ENCODE measurements at regions not wholly inside any gene's neighbourhood (a gene's known extent, or its start where the extent isn't known, plus 50 kb on each side); places are given as distances from the start of the nearest gene placed in this dataset.

DNA sequence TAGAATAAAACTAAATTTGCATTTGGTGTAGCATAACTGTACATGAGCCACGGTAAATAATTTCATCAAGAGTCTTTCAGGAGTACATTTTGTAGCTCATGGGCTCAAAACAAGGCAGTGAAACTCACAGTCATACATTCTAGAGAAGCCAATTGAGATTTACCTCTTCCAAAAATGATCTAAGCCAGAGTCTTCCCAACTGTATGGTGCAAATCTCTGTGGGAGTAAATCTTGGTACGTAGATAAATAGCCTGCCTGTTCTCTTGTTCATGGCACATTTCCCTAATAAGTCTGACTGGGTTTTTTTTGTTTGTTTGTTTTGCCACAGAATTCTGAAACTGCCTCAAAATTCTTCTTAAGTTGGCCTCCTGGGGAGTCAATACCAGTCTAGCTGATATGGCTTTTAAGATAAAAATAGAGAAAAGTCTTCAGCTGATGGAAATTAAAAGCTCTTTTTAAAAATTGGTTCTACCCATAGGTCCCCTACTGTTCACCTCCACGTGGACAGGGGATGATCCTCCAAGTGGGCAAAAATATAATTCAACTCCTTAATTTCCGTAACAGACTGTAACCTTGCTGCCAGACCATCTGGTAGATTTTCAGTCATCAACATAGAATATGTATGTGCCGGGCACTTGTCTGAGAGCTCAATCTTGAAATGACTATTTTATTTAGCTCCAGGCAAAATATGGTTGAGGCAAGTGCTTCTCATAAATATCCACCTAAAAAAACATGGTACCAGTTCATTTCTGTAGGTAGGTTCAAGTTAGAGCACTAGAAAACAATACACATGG lies 365.4 kb downstream of the PDHA2 start:
- Histone ChIP-seq H3K4me2 (ENCODE audit: low read depth, low read length, poor library complexity, severe bottlenecking) (no peak overlapping the region), H3K9me3 (ENCODE audit: insufficient read depth, low read depth, low read length) (no peaks in the 10 kb centered on the region), H3K4me3 (ENCODE audit: low read length, poor library complexity, severe bottlenecking) (no peak overlapping the region), H3K9ac (ENCODE audit: low read depth, low read length, poor library complexity, severe bottlenecking) (no peak overlapping the region), H3F3A (ENCODE audit: low read depth) (no peaks in the 10 kb centered on the region), H2AFZ (ENCODE audit: low read length) (no peak overlapping the region), H3K4me1 (ENCODE audit: insufficient read depth, low read length, poor library complexity, severe bottlenecking) (no peaks in the 10 kb centered on the region), H3K36me3 (ENCODE audit: insufficient read depth, low read length) (no peaks in the 10 kb centered on the region), H3K9me2 (replicated peaks; ENCODE audit: low read depth, low read length) (no peaks in the 10 kb centered on the region), H3K79me2 (ENCODE audit: insufficient read depth, low read length) (no peaks in the 10 kb centered on the region), H3K27me3 (ENCODE audit: insufficient read depth, low read length, poor library complexity, severe bottlenecking) (no peaks in the 10 kb centered on the region), H4K20me1 (ENCODE audit: insufficient read depth, low read length, poor library complexity, severe bottlenecking) (no peaks in the 10 kb centered on the region)
- TF ChIP-seq EZH2phosphoT487 (IDR thresholded peaks at IDR 0.05; ENCODE audit: borderline replicate concordance), result no peak
- TF ChIP-seq, protein P1, sequence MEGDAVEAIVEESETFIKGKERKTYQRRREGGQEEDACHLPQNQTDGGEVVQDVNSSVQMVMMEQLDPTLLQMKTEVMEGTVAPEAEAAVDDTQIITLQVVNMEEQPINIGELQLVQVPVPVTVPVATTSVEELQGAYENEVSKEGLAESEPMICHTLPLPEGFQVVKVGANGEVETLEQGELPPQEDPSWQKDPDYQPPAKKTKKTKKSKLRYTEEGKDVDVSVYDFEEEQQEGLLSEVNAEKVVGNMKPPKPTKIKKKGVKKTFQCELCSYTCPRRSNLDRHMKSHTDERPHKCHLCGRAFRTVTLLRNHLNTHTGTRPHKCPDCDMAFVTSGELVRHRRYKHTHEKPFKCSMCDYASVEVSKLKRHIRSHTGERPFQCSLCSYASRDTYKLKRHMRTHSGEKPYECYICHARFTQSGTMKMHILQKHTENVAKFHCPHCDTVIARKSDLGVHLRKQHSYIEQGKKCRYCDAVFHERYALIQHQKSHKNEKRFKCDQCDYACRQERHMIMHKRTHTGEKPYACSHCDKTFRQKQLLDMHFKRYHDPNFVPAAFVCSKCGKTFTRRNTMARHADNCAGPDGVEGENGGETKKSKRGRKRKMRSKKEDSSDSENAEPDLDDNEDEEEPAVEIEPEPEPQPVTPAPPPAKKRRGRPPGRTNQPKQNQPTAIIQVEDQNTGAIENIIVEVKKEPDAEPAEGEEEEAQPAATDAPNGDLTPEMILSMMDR (conservative IDR thresholded peaks at IDR 0.05; ENCODE audit: low read length), result no peak

GRCh38 chr4:96227515-96227914 lies 387.6 kb downstream of the PDHA2 start:
- Histone ChIP-seq H3K4me3 (ENCODE audit: low read length, poor library complexity, severe bottlenecking) (no peak overlapping the region), H3K27me3 (ENCODE audit: insufficient read depth, low read length, poor library complexity, severe bottlenecking) (no peaks in the 10 kb centered on the region), H3K9me2 (replicated peaks; ENCODE audit: low read depth, low read length) (no peaks in the 10 kb centered on the region), H3K9ac (ENCODE audit: low read depth, low read length, poor library complexity, severe bottlenecking) (no peak overlapping the region), H3K79me2 (ENCODE audit: insufficient read depth, low read length) (no peaks in the 10 kb centered on the region), H3F3A (ENCODE audit: low read depth) (no peaks in the 10 kb centered on the region), H4K20me1 (ENCODE audit: insufficient read depth, low read length, poor library complexity, severe bottlenecking) (no peaks in the 10 kb centered on the region), H3K4me2 (ENCODE audit: low read depth, low read length, poor library complexity, severe bottlenecking) (no peak overlapping the region), H3K36me3 (ENCODE audit: insufficient read depth, low read length) (no peaks in the 10 kb centered on the region), H2AFZ (ENCODE audit: low read length) (no peak overlapping the region), H3K9me3 (ENCODE audit: insufficient read depth, low read depth, low read length) (no peaks in the 10 kb centered on the region), H3K4me1 (ENCODE audit: insufficient read depth, low read length, poor library complexity, severe bottlenecking) (no peaks in the 10 kb centered on the region)
- TF ChIP-seq, protein P1 (conservative IDR thresholded peaks at IDR 0.05; ENCODE audit: low read length), result no peak
- TF ChIP-seq EZH2phosphoT487 (IDR thresholded peaks at IDR 0.05; ENCODE audit: borderline replicate concordance), result no peak

GRCh38 chr4:96228463-96228862 lies 388.6 kb downstream of the PDHA2 start:
- H3K4me1 ChIP-seq (ENCODE audit: insufficient read depth, low read length, poor library complexity, severe bottlenecking), result no peaks in the 10 kb centered on the region

More at GRCh38 chr4:96228463-96228862, 388.6 kb downstream of the PDHA2 start:
- Histone ChIP-seq H3K9me3 (ENCODE audit: insufficient read depth, low read depth, low read length) (no peaks in the 10 kb centered on the region), H3K27me3 (ENCODE audit: insufficient read depth, low read length, poor library complexity, severe bottlenecking) (no peaks in the 10 kb centered on the region), H3K9me2 (replicated peaks; ENCODE audit: low read depth, low read length) (no peaks in the 10 kb centered on the region), H3F3A (ENCODE audit: low read depth) (no peaks in the 10 kb centered on the region), H3K9ac (ENCODE audit: low read depth, low read length, poor library complexity, severe bottlenecking) (no peak overlapping the region), H3K36me3 (ENCODE audit: insufficient read depth, low read length) (no peaks in the 10 kb centered on the region), H3K4me2 (ENCODE audit: low read depth, low read length, poor library complexity, severe bottlenecking) (no peak overlapping the region), H4K20me1 (ENCODE audit: insufficient read depth, low read length, poor library complexity, severe bottlenecking) (no peaks in the 10 kb centered on the region), H3K4me3 (ENCODE audit: low read length, poor library complexity, severe bottlenecking) (no peak overlapping the region), H3K79me2 (ENCODE audit: insufficient read depth, low read length) (no peaks in the 10 kb centered on the region), H2AFZ (ENCODE audit: low read length) (peak overlapping the region; percentile 23; the same call in 1 of the 2 replicates)
- no peak for TF ChIP-seq EZH2phosphoT487 (IDR thresholded peaks at IDR 0.05; ENCODE audit: borderline replicate concordance)
- TF ChIP-seq, protein P1 (conservative IDR thresholded peaks at IDR 0.05; ENCODE audit: low read length), result peak; percentile 24; the same call in 1 of the 2 replicates
